Retinal pigment epithelial cell (primary cell): ENCODE measurements at regions not wholly inside any gene's neighbourhood (a gene's known extent, or its start where the extent isn't known, plus 50 kb on each side); places are given as distances from the start of the nearest gene placed in this dataset.

Experiments used
- DNase-seq: peaks from one replicate; pipeline ENCODE4 v3.0.0-alpha.2; 2010; ENCODE audit warnings: low read depth
- H3K4me3 ChIP-seq: 2 replicates; pipeline ENCODE4 v1.5.1; 2011; ENCODE audit warnings: mild to moderate bottlenecking, low read length, control low read depth, moderate library complexity
- CTCF ChIP-seq: conservative IDR thresholded peaks from 2 replicates; pipeline ENCODE4 v1.5.1; 2011; ENCODE audit warnings: low read depth, low read length, control low read depth, inconsistent platforms

DNA sequence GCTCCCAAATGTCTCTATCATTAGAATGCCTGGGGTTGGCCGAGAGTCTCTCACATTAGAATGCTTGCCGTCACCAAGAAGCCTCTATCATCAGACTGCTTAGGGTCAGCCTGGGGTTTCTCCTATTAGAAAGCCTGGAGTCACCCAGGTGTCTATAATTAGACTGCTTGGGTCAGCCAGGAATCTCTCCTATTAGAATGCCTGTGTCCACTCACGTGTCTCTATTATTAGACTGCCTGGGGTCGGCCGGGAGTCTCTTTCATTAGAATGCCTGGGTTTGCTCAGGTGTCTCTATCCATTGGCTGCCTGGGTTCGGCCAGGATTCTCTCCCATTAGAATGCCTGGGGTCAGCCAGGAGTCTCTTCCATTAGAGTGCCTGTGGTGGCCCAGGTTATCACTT lies 1453.1 kb downstream of the UQCRFS1 start:
- DNase-seq, result no peak
- no peak overlapping the region for H3K4me3 ChIP-seq
- TF ChIP-seq CTCF, result no peak

- no peak for TF ChIP-seq CTCF
- no peak overlapping the region for H3K4me3 ChIP-seq
- DNase-seq, result no peak
These were observed 1454.1 kb downstream of the UQCRFS1 start for GRCh38 chr19:27758626-27759505.

DNA sequence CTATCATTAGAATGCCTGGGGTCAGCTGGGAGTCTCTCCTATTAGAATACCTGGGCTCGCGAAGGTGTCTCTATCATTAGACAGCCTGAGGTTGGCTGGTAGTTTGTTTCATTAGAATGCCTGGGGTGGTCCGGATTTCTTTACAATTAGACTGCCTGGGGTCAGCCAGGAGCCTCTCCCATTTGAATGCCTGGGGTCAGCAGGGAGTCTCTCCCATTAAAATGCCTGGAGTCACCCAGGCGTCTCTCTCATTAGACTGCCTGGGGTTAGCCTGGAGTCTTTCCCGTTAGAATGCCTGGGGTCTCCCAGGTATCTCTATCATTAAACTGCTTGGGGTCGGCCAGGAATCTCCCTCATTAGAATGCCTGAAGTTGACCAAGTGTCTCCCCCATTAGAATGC lies 1458.3 kb downstream of the UQCRFS1 start:
- no peak for DNase-seq
- no peak overlapping the region for H3K4me3 ChIP-seq
- no peak for TF ChIP-seq CTCF

- no peak overlapping the region for H3K4me3 ChIP-seq
- TF ChIP-seq CTCF, result no peak
- no peak for DNase-seq
These were observed 1459.3 kb downstream of the UQCRFS1 start for GRCh38 chr19:27753622-27754021.

DNA sequence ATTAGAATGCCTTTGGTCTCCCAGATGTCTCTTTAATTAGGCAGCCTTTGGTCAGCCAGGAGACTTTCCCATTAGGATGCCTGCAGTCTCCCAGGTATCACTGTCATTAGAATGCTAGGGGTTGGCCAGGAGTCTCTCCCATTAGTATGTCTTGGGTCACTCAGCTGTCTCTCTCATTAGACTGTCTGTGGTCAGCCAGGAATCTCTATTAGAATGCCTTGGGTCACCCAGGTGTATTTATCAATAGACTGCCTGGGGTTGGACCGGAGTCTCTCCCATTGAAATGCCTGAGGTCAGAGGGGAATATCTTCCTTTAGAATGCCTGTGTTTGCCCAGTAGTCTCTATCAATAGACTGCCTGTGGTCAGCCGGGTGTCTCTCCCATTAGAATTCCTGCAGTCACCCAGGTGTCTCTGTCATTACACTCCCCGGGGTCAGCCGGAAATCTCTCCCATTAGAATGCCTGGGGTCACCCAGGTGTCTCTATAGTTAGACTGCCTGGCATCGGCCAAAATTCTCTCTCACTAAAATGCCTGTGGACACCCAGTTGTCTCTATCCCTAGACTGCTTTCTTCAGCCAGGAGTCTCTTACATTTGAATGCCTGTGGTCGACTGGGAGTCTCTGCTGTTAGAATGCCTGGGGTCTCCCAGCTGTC lies 1460.3 kb downstream of the UQCRFS1 start:
- TF ChIP-seq CTCF, result no peak
- no peak for DNase-seq
- H3K4me3 ChIP-seq, result no peak overlapping the region

DNA sequence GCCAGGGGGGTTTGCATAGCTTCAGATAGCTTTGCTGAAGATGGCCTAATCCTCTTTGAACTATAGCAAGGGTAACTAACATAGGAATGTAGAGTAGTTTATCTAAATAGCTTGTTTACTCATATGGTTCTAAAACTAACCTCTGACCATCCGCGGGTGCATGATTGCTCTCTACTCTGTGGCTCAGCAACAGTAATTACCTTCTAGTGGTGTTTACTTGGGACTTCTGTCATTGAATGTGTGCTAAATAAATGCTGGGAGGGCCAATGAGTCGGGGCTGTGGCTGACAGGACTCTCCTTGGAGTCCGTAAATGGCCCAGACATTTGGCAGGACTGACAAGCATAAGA lies 1461.9 kb downstream of the UQCRFS1 start:
- no peak for TF ChIP-seq CTCF
- H3K4me3 ChIP-seq, result no peak overlapping the region
- DNase-seq, result no peak
